CD4-positive, alpha-beta T cell treated with Interleukin-12 subunit alpha and Interleukin-12 subunit beta, for 1 hour (primary cell): ENCODE measurements at regions not wholly inside any gene's neighbourhood (a gene's known extent, or its start where the extent isn't known, plus 50 kb on each side); places are given as distances from the start of the nearest gene placed in this dataset.

Experiments
- DNase-seq: peaks from one replicate; pipeline ENCODE4 v3.0.0-alpha.2; 2020

GRCh38 chr2:118697781-118698180 lies 149.7 kb downstream of the EN1 start:
- DNase-seq = no peak

- no peak for DNase-seq
Observed at GRCh38 chr2:118696786-118697465, 150.5 kb downstream of the EN1 start.

- DNase-seq = no peak
Observed at GRCh38 chr2:118693287-118693822, 154.1 kb downstream of the EN1 start.

GRCh38 chr2:118689874-118690273 lies 157.6 kb downstream of the EN1 start:
- DNase-seq = no peak

GRCh38 chr2:118689456-118689855 lies 158.0 kb downstream of the EN1 start:
- no peak for DNase-seq

- DNase-seq = no peak
Observed at GRCh38 chr2:118689033-118689432, 158.4 kb downstream of the EN1 start.

GRCh38 chr2:118687698-118688097 lies 159.8 kb downstream of the EN1 start:
- DNase-seq = no peak

- DNase-seq = no peak
Observed at GRCh38 chr2:118687192-118687591, 160.3 kb downstream of the EN1 start.

- no peak for DNase-seq
Observed at GRCh38 chr2:118686346-118686745, 161.1 kb downstream of the EN1 start.

GRCh38 chr2:118683460-118683859 lies 164.0 kb downstream of the EN1 start:
- DNase-seq = no peak

GRCh38 chr2:118678985-118679384 lies 168.5 kb downstream of the EN1 start:
- DNase-seq = no peak

GRCh38 chr2:118677546-118677945 lies 169.9 kb downstream of the EN1 start:
- no peak for DNase-seq

GRCh38 chr2:118675531-118675930 lies 171.9 kb downstream of the EN1 start:
- no peak for DNase-seq

GRCh38 chr2:118672571-118673158 lies 174.8 kb downstream of the EN1 start:
- DNase-seq = no peak

GRCh38 chr2:118671701-118672454 lies 175.6 kb downstream of the EN1 start:
- no peak for DNase-seq

GRCh38 chr2:118670838-118671237 lies 176.6 kb downstream of the EN1 start:
- no peak for DNase-seq

GRCh38 chr2:118670276-118670675 lies 177.2 kb downstream of the EN1 start:
- DNase-seq = no peak

- no peak for DNase-seq
Observed at GRCh38 chr2:118669654-118670053, 177.8 kb downstream of the EN1 start.

GRCh38 chr2:118668431-118669424 lies 178.7 kb downstream of the EN1 start:
- no peak for DNase-seq

GRCh38 chr2:118667964-118668363 lies 179.5 kb downstream of the EN1 start:
- no peak for DNase-seq

GRCh38 chr2:118667348-118667747 lies 180.1 kb downstream of the EN1 start:
- DNase-seq = no peak

GRCh38 chr2:118665784-118666529 lies 181.5 kb downstream of the EN1 start:
- DNase-seq = no peak
